ENCODE measurements at regions not wholly inside any gene's neighbourhood (a gene's known extent, or its start where the extent isn't known, plus 50 kb on each side); places are given as distances from the start of the nearest gene placed in this dataset.

DNA sequence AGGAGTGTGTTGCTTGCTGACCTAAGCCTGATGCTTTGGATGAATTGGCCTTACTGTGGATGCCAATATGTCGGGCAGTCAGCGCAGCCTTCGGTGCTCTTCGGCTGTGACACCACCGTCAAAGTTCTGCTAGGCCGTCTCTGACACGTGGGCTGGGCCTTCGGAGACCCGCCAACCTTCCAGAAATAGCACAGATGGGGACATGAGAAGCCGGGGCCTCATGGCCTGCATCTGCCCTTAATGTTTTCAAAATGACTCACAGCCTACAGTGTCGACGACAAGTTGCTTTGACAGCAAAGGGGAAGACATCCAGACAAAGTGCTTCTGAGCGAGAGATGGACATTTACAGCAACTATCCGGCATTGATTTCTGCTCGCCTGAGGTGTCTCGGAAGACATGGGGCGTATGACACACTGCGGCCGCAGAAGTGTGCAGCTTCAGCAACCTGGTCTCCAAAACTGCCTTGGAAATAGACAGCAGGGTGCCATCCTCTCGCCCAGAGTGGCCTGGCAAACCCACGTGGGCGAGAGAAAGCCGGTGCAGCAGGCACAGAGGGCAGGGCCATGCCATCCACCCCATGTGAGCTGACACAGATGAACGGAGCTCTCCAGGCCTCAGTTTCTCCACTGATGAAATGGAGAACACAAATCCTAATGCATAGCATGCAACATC, 94.0 kb upstream of the PPP2R2D start:
- Mint-ChIP-seq H3K27me3 (ENCODE audit: low read depth) (peaks cover 13% of the 10 kb centered on the region), H3K9me3 (no peaks in the 10 kb centered on the region), H3K4me1 (ENCODE audit: low read depth) (no peaks in the 10 kb centered on the region), H3K36me3 (ENCODE audit: insufficient read depth in 2 of 2) (no peaks in the 10 kb centered on the region), H3K27ac (no peak overlapping the region), H3K4me3 (no peak overlapping the region)
- ATAC-seq (replicated peaks in 1 of 2) (no peak), DNase-seq (no peak)

DNA sequence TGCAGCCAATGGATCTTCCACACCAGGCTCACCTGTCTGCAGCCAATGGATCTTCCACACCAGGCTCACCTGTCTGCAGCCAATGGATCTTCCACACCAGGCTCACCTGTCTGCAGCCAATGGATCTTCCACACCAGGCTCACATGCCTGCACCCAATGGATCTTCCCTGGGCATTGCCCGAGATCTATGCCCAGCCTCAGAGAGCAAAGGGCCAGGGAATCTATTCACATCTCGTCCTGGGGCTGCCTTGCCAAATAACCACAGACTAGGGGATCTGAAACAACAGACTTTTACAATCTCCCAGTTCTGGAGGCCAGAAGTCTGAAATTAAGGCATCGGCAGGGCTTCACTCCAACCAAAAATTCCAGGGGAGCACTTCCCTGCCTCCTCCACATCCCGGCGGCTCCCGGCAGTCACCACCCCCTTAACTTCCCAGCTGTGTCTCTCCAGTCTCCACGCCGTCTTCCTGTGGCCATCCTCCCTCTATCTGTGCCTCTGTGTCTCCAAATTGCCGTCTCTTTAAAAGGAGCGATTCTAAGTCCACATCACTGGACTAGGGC, 92.4 kb upstream of the PPP2R2D start:
- no peak overlapping the region for H3K27ac Mint-ChIP-seq
- peaks cover 13% of the 10 kb centered on the region for H3K27me3 Mint-ChIP-seq (ENCODE audit: low read depth)
- H3K9me3 Mint-ChIP-seq, result no peaks in the 10 kb centered on the region
- H3K36me3 Mint-ChIP-seq (ENCODE audit: insufficient read depth in 2 of 2), result no peaks in the 10 kb centered on the region
- no peak for ATAC-seq (replicated peaks in 1 of 2)
- H3K4me3 Mint-ChIP-seq, result no peak overlapping the region
- H3K4me1 Mint-ChIP-seq (ENCODE audit: low read depth), result no peaks in the 10 kb centered on the region
- DNase-seq, result no peak

DNA sequence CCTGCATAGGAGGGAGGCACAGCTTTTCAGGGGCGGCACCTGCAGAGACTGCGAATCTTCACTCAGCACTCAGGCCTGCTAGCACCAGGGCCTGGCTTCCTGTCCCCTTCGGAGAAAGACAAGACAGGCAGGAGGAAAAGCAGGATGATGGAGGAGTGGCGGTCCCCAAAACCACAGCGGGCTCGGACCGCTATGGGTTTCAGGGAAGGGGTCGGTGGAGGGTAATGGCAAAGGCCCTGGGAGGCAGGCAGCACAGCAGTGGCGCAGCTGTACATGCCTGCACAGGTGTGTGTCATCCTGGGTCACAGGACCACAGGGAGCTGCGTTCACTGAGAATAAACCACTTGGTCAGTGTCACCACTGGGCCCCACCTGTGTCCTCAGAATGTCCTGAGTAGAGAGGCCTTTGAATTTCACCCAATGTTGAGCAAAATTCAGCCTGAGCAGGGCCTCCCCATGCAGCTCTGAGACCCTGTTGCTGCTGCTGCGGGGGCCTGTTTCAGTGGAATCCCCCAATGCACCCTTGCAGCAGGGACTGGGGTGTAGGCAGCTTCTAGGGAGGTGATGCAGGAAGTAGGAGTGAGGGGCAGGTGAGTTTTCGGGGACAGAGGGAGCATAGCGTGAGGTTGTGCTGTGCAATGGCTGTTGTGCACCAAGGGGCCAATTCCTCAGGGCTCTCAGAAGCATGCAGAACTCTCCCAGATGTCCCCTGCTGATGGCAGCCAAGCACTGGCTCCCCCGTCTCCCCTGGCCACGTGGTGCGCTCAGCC, 90.6 kb upstream of the PPP2R2D start:
- H3K27me3 Mint-ChIP-seq (ENCODE audit: low read depth), result peaks cover 13% of the 10 kb centered on the region
- H3K4me1 Mint-ChIP-seq (ENCODE audit: low read depth), result no peaks in the 10 kb centered on the region
- no peak overlapping the region for H3K27ac Mint-ChIP-seq
- no peak overlapping the region for H3K4me3 Mint-ChIP-seq
- ATAC-seq (replicated peaks in 1 of 2) (no peak), DNase-seq (no peak)
- H3K9me3 Mint-ChIP-seq, result no peaks in the 10 kb centered on the region
- H3K36me3 Mint-ChIP-seq (ENCODE audit: insufficient read depth in 2 of 2), result no peaks in the 10 kb centered on the region

DNA sequence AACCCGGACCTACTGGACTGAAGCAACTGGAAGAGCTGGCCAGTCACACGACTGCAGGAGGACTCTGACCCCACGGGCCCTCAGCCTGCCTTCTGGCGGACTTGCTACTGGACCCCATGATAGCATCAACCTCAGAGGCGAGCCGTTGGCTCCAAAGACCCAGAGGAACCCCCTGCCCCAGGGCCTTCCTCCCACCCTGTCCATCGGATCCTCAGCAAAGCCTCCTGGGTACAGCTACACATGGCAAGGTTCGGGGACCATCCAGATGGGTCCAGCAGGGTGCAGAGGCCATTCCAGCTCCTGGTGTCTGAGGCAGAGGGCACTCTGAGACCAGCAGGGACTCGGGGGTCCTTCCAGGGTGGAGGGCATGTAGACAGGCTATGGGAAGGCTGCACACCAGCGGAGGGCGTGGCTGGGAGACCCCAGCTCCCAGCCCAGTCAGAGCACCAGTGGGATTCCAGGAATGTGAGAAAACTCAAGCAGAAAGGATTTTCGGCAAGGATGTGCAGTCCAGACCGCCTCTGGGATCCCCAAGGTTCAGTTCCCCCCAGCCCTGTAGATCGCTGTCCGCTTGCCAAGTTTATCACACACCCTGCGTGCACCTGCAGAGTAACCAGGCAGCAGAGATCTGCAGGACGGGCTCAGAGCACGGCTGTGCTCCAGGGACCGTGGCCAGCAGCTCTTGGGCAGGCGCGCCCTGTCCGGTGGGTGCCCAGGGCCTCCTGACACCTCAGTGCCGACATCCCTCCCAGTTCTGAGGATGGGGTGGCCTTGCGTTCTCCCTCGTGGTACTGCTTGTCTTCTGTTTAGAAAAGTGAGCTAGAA, 89.8 kb upstream of the PPP2R2D start:
- H3K4me1 Mint-ChIP-seq (ENCODE audit: low read depth), result no peaks in the 10 kb centered on the region
- H3K27me3 Mint-ChIP-seq (ENCODE audit: low read depth), result peaks cover 13% of the 10 kb centered on the region
- no peaks in the 10 kb centered on the region for H3K9me3 Mint-ChIP-seq
- DNase-seq, result no peak
- no peak overlapping the region for H3K27ac Mint-ChIP-seq
- H3K4me3 Mint-ChIP-seq, result no peak overlapping the region
- ATAC-seq (replicated peaks in 1 of 2), result no peak
- no peaks in the 10 kb centered on the region for H3K36me3 Mint-ChIP-seq (ENCODE audit: insufficient read depth in 2 of 2)

DNA sequence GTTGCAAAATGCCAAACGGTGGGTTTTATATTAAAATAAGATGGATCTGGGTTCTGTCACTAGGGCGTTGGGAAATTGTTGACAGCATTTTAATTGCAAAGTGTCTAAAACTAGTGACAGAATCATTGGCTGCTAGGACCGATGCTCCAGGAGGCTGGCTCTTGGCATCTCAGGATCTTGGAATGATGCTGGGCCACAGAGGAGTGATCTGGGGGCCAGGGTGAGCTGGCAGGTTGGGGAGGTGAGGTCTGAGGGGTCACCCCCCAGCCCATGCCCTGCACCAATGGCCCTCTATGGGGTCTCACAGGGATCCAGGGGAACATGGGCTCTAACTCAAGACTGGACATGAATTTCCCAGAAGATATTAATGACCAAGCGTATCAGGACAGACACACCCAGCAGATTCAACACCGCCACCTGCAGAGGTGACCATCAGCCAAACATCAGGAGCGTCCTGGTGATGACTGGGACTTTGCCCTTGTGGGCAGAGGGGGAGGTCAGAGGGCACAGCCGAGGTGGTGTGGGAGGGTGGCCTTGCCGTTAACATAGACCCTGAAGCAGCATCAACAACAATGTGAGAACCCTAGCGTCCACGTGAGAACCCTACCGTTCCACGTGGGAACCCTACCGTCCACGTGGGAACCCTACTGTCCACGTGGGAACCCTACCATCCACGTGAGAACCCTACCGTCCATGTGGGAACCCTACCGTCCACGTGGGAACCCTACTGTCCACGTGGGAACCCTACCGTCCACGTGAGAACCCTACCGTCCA, 89.0 kb upstream of the PPP2R2D start:
- H3K4me3 Mint-ChIP-seq, result no peak overlapping the region
- H3K27me3 Mint-ChIP-seq (ENCODE audit: low read depth), result peaks cover 13% of the 10 kb centered on the region
- H3K9me3 Mint-ChIP-seq, result no peaks in the 10 kb centered on the region
- no peaks in the 10 kb centered on the region for H3K4me1 Mint-ChIP-seq (ENCODE audit: low read depth)
- no peak overlapping the region for H3K27ac Mint-ChIP-seq
- no peaks in the 10 kb centered on the region for H3K36me3 Mint-ChIP-seq (ENCODE audit: insufficient read depth in 2 of 2)
- DNase-seq (no peak), ATAC-seq (replicated peaks in 1 of 2) (no peak)

DNA sequence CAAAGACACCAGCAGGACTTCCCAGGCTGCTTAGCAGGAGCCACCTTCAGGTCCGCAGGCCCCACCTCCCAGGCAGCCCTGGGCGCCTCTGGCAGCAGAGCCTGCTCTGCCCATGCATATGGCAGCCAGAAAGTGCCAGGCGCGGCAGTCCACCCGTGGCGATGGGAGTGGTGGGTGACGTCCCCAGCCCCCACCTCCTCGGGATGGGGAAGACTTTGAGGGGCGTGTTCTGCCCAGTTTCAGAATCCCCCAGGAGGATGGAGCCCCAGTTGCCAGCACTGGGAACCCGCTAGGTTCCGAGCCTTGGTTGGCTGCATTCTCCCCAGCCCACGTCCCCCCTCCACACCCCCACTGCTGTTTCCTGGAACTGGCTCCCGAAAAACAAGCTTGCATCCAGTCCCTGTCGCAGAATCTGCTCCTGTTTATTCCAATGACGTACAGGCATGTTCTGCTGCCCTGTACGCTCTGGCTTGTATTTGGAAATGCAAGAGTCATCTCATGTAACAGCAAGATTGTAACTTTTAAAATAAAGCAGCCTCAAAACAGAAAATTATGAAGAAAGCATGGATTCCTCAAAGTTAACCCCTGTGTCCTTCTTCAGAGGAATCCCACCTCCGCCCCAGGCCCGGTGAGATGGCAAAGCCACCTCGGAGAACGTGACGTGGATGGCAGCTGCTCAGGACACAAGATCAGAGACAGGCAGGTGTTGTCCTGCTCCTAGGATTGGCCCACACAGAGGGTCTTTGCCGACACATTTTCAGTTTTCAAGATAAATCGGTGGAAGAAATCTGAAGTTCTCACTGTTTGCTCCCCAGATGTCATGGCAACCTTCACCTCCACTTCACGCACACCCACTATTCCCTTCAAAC, 87.8 kb upstream of the PPP2R2D start:
- H3K4me1 Mint-ChIP-seq (ENCODE audit: low read depth), result no peaks in the 10 kb centered on the region
- no peak for ATAC-seq (replicated peaks in 1 of 2)
- DNase-seq, result no peak
- no peak overlapping the region for H3K27ac Mint-ChIP-seq
- H3K36me3 Mint-ChIP-seq (ENCODE audit: insufficient read depth in 2 of 2), result no peaks in the 10 kb centered on the region
- peaks cover 13% of the 10 kb centered on the region for H3K27me3 Mint-ChIP-seq (ENCODE audit: low read depth)
- no peaks in the 10 kb centered on the region for H3K9me3 Mint-ChIP-seq
- no peak overlapping the region for H3K4me3 Mint-ChIP-seq

DNA sequence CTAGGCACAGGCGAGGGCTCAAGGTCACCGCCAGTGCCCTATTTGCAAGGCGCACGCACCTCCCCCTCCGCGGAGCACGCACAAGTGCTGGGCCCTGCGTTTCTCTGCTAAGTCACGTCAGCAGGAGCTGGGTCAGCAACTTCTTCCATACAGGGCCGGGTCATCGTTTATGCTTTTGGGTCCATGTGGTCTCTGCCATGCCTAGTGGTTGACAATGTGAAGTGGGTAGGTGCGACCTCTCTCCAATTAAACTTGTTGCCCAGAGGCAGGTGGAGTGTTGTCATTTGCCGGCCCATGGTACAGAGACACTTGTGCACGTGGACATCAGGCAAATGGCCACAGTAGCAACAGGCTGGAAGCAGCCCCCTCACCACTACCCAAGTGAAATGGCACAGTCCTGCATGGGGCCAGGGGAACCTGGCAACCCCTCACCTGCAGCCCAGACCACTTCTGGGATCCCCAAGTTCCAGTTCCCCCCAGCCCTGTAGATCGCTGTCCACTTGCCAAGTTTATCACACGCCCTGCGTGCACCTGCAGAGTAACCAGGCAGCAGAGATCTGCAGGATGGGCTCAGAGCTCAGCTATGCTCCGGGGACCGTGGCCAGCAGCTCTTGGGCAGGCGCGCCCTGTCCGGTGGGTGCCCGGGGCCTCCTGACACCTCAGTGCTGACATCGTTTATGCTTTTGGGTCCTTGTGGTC, 86.1 kb upstream of the PPP2R2D start:
- Mint-ChIP-seq H3K36me3 (ENCODE audit: insufficient read depth in 2 of 2) (no peaks in the 10 kb centered on the region), H3K9me3 (no peaks in the 10 kb centered on the region), H3K4me3 (no peak overlapping the region), H3K27me3 (ENCODE audit: low read depth) (peaks cover under 1% of the 10 kb centered on the region), H3K27ac (no peak overlapping the region), H3K4me1 (ENCODE audit: low read depth) (no peaks in the 10 kb centered on the region)
- DNase-seq (no peak), ATAC-seq (replicated peaks in 1 of 2) (no peak)

DNA sequence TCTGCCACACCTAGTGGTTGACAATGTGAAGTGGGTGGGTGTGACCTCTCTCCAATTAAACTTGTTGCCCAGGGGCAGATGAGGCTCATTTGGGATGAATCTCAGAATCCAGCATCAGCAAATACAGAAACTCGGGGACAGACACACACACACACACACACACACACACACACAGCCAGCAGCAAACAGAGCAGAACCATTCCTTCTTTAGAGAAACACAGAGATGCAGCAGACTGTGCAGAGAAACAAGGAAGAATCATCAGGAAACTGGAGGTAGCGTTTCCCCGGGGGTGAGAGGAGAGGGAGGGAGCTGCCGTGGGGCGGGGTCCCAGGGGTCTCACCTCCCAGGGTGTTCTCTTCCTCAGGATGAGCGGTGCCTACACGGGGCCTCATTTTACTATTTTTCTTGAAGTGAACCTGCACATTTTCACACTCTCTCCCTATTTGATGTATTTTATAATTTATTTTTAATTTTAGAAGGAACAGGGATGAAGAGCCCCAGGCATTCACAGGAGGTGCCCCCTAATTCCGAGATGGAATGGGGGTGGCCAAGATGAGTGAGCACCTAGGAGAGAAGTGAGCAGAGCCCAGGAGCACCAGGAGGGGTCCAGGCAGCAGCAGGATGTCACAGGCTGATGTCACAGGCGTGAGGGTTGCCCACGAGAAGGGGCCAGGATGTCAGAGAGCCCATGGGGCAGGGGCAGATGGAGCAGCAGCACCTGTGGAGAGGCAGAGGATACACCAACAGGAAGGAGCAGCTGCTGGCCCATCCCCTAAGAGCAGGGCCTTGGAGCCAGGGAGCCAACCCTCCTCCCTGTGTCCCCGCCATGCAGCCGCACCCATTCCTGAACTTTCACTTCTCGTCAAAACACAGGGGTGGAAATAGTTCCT, 85.3 kb upstream of the PPP2R2D start:
- H3K27me3 Mint-ChIP-seq (ENCODE audit: low read depth), result no peaks in the 10 kb centered on the region
- no peak overlapping the region for H3K4me3 Mint-ChIP-seq
- H3K9me3 Mint-ChIP-seq, result no peaks in the 10 kb centered on the region
- no peak for ATAC-seq (replicated peaks in 1 of 2)
- no peaks in the 10 kb centered on the region for H3K36me3 Mint-ChIP-seq (ENCODE audit: insufficient read depth in 2 of 2)
- DNase-seq, result no peak
- H3K27ac Mint-ChIP-seq, result no peak overlapping the region
- H3K4me1 Mint-ChIP-seq (ENCODE audit: low read depth), result no peaks in the 10 kb centered on the region

DNA sequence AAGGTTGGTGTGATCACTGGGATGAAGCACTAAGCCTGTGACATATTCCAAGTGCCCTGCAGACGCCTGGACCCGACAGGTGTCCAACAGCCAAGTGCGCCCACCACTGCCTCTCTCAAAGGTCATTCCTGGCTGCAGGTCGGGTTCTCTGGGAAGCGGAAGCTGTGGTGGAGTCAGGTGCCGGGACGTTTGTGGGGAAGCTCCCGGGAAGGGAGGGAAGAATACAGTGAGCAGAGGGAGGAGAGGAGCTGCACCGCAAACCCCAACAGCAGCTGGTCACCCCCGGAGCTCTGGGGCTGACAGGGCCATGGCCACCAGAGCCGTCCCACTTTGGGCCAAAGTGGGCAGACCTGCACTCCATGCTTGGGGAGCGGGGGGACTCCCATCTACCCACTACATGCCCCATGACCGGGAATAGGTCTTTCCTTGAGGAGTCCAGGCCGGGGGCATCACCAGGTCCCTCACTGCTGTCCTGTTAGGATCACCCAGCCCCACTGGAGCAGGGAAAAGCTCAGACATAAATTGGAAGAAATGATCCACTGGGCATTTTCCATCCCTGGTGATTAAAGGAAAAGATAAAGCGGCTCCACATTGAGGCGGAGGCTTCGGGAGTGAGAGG, 84.5 kb upstream of the PPP2R2D start:
- Mint-ChIP-seq H3K4me3 (no peak overlapping the region), H3K36me3 (ENCODE audit: insufficient read depth in 2 of 2) (no peaks in the 10 kb centered on the region), H3K27ac (no peak overlapping the region), H3K27me3 (ENCODE audit: low read depth) (no peaks in the 10 kb centered on the region), H3K4me1 (ENCODE audit: low read depth) (no peaks in the 10 kb centered on the region), H3K9me3 (no peaks in the 10 kb centered on the region)
- ATAC-seq (replicated peaks in 1 of 2), result no peak
- DNase-seq, result no peak

DNA sequence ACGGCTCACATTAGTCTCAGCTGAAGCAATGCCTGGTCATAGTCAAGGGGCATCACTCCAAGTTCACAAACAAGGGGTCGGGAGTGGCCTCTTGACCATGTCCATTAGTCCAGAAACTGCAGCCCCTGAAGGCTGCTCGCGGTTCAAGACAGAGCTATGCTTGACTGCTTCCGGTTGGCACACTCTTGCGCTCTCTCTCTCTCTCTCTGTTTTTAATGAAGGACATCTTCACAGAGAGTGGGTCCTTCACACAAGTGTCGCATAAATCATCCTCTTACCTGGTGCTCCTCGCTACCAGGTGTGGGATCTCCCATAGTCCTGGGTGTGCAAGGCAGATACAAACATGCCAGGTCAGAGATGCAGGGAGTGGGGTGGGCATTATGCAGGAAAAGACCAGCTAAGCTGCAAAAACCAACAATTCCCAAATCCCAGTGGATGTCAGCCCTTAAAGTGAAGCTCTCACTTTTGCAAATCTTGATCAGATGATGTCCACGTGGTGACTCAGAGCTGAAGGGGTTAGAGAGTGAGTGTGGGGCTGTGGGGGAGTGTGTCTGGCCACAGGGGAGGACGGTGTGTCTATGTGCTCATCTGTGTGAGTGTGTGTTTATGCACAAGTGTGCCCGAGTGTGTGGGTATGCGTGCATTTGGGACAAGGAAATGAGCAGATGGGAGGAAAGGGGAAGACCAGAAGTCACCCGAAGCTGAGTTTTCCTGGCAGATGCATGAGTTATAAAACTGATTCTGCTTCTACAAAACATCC, 83.7 kb upstream of the PPP2R2D start:
- no peak for ATAC-seq (replicated peaks in 1 of 2)
- Mint-ChIP-seq H3K27me3 (ENCODE audit: low read depth) (no peaks in the 10 kb centered on the region), H3K4me3 (no peak overlapping the region), H3K36me3 (ENCODE audit: insufficient read depth in 2 of 2) (no peaks in the 10 kb centered on the region), H3K27ac (no peak overlapping the region), H3K9me3 (no peaks in the 10 kb centered on the region), H3K4me1 (ENCODE audit: low read depth) (no peaks in the 10 kb centered on the region)
- no peak for DNase-seq

Measured in activated T-cell treated with anti-CD3 and anti-CD28 coated beads, Interleukin-2, amount 50 U/mL, for 72 hours (primary cell).